Neural progenitor cell (in vitro differentiated cells): ENCODE measurements at regions not wholly inside any gene's neighbourhood (a gene's known extent, or its start where the extent isn't known, plus 50 kb on each side); places are given as distances from the start of the nearest gene placed in this dataset.

Experiments used
- CTCF ChIP-seq: fragments of 200-600 bp; sonication (generic); IDR thresholded peaks from 2 replicates; pipeline ENCODE4 v1.5.1; 2017; ENCODE audit warnings: antibody characterized with exemption, mild to moderate bottlenecking
- EZH2 ChIP-seq: fragments of 200-600 bp; sonication (generic); IDR thresholded peaks from 2 replicates; pipeline ENCODE4 v1.6.1; 2017; ENCODE audit warnings: antibody characterized with exemption, mild to moderate bottlenecking, moderate library complexity
- EZH2phosphoT487 ChIP-seq: fragments of 200-600 bp; sonication (generic); IDR thresholded peaks from 2 replicates; pipeline ENCODE4 v1.6.1; 2017; ENCODE audit warnings: antibody characterized with exemption

- TF ChIP-seq CTCF, result peak; percentile 44
- TF ChIP-seq EZH2, result peak; percentile 89
- TF ChIP-seq EZH2phosphoT487, result peak; percentile 67
These were observed 256.3 kb downstream of the OTUD1 start for GRCh38 chr10:23694921-23695824.
